ENCODE measurements at regions not wholly inside any gene's neighbourhood (a gene's known extent, or its start where the extent isn't known, plus 50 kb on each side); places are given as distances from the start of the nearest gene placed in this dataset.

- Histone ChIP-seq H3K4me2 (ENCODE audit: insufficient read depth, low read length) (no peak overlapping the region), H3K27me3 (ENCODE audit: control insufficient read depth in 2 of 2, insufficient read depth in 2 of 2, low read length in 2 of 2) (peaks cover 20 to 50% of the 10 kb centered on the region in 2 experiments), H3K79me2 (ENCODE audit: control insufficient read depth, insufficient read depth, low read length) (no peaks in the 10 kb centered on the region), H3K36me3 (ENCODE audit: control insufficient read depth, insufficient read depth, low read length) (no peaks in the 10 kb centered on the region), H2AFZ (ENCODE audit: low read depth, low read length) (no peak overlapping the region), H3K9me1 (ENCODE audit: control insufficient read depth, insufficient read depth, low read length) (no peaks in the 10 kb centered on the region), H3K27ac (ENCODE audit: extremely low read depth, low read depth, low read length) (no peak overlapping the region), H3K9ac (ENCODE audit: insufficient read depth in 1 of 2, low read depth in 2 of 2, low read length in 2 of 2) (no peak overlapping the region), H3K4me3 (no peak overlapping the region), H4K20me1 (replicated peaks; ENCODE audit: control insufficient read depth, insufficient read depth, low read length) (no peaks in the 10 kb centered on the region), H3K4me1 (replicated peaks in 1 of 2; ENCODE audit: control insufficient read depth in 2 of 2, insufficient read depth in 2 of 2, low read length in 2 of 2) (no peaks in the 10 kb centered on the region), H3K9me3 (replicated peaks; ENCODE audit: control insufficient read depth, insufficient read depth, low read depth, low read length) (no peaks in the 10 kb centered on the region)
- intact Hi-C loops (cut with micrococcal nuclease) (no loop called here), in situ Hi-C loops (cut with MboI) (no loop called here)
- no peak for FAIRE-seq
- TF ChIP-seq SMAD4 (CRISPR knock-in tag; conservative IDR thresholded peaks at IDR 0.05) (no peak), HDAC2 (IDR thresholded peaks at IDR 0.05) (no peak), SMARCA4 (IDR thresholded peaks at IDR 0.05) (no peak), TAL1 (IDR thresholded peaks at IDR 0.05) (no peak), KAT8 (IDR thresholded peaks at IDR 0.05; ENCODE audit: low read depth) (no peak), CBX5 (IDR thresholded peaks at IDR 0.05; ENCODE audit: borderline replicate concordance, low read depth) (no peak), SMC3 (conservative IDR thresholded peaks at IDR 0.05; ENCODE audit: insufficient read depth, low read depth, low read length) (no peak), THRB (CRISPR knock-in tag; conservative IDR thresholded peaks at IDR 0.05) (no peak), CREB5 (CRISPR knock-in tag; IDR thresholded peaks at IDR 0.05) (no peak), ZNF609 (CRISPR knock-in tag; IDR thresholded peaks at IDR 0.05; ENCODE audit: borderline replicate concordance) (no peak), SMARCB1 (IDR thresholded peaks at IDR 0.05; ENCODE audit: insufficient read length, low read depth) (no peak), SNRNP70 (optimal IDR thresholded peaks at IDR 0.05; ENCODE audit: low read depth, low read length) (no peak), NR2C2 (CRISPR knock-in tag; IDR thresholded peaks at IDR 0.05) (no peak), NR2C2 (tag; IDR thresholded peaks at IDR 0.05) (no peak), GABPB1 (CRISPR knock-in tag; IDR thresholded peaks at IDR 0.05) (no peak)
- DNase-seq (ENCODE audit: extremely low read depth in 1 of 4, low spot score in 3 of 4) = no peak
- ATAC-seq = no peak
- POLR2A ChIA-PET = no interaction called here
- BruUV-seq (replicated peaks) = no TSS peak
- CTCF ChIA-PET (ENCODE audit: low intra/inter-chr PET ratio) = no interaction called here
- 0% methylated on average over 2 of the region's 2 CpGs for WGBS (ENCODE audit: insufficient coverage, low coverage, missing lambda C conversion rate)
Measured at GRCh38 chr16:79439901-79440300, 160.6 kb downstream of the MAF start.
